Endothelial cell (in vitro differentiated cells): ENCODE measurements at regions not wholly inside any gene's neighbourhood (a gene's known extent, or its start where the extent isn't known, plus 50 kb on each side); places are given as distances from the start of the nearest gene placed in this dataset.

Source experiments
- DNase-seq: peaks from one replicate; pipeline ENCODE4 v3.0.0; 2021; ENCODE audit warnings: low spot score
- H3K27ac Mint-ChIP-seq: one replicate; pipeline ENCODE4 v1.8.0; 2021; ENCODE audit warnings: mixed read lengths, inconsistent platforms; ENCODE audit not compliant: unreplicated experiment
- H3K27me3 Mint-ChIP-seq: one replicate; pipeline ENCODE4 v1.8.0; 2021; ENCODE audit warnings: mild to moderate bottlenecking, moderate library complexity, mixed read lengths, inconsistent platforms; ENCODE audit not compliant: unreplicated experiment
- H3K36me3 Mint-ChIP-seq: one replicate; pipeline ENCODE4 v1.8.0; 2021; ENCODE audit warnings: mild to moderate bottlenecking, low read depth, mixed read lengths, inconsistent platforms; ENCODE audit not compliant: unreplicated experiment
- H3K4me1 Mint-ChIP-seq: one replicate; pipeline ENCODE4 v1.8.0; 2021; ENCODE audit warnings: mild to moderate bottlenecking, mixed read lengths, inconsistent platforms; ENCODE audit not compliant: unreplicated experiment
- H3K4me3 Mint-ChIP-seq: one replicate; pipeline ENCODE4 v1.8.0; 2021; ENCODE audit warnings: mild to moderate bottlenecking, mixed read lengths, inconsistent platforms; ENCODE audit not compliant: unreplicated experiment
- H3K9me3 Mint-ChIP-seq: one replicate; pipeline ENCODE4 v1.8.0; 2021; ENCODE audit warnings: mixed read lengths, inconsistent platforms; ENCODE audit not compliant: unreplicated experiment
- CTCF ChIP-seq: fragments of 200-600 bp; sonication (generic); IDR thresholded peaks from one replicate; pipeline ENCODE4 v1.5.0; 2021; ENCODE audit warnings: antibody characterized with exemption; ENCODE audit not compliant: unreplicated experiment

DNA sequence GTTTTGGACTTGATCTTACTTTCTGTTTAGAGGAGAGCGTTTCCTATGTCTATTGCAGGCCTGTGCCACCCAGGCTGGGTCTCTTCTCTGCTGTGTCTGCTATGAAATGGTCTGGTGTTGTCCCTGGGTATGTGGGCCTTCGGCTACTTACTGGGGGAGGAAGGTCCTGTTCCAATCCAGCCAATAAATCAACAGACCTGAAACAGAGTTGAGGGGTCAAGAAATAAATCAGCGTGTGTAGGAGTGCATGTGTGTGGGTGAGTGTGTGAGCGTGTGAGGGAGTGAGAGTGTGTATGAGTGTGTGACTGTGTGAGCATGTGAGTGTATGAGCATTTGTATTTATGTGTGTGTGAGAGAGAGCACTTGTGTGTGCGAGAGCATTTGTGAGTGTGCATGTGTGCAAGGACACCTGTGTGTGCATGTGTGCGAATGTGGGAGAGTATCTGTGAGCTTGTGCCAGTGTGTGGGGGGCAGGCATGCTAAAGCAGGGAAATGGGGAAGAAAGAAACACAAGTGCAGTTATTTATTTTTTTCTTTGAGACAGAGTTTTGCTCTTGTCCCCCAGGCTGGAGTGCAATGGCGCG, 86.3 kb upstream of the PMEPA1 start:
- TF ChIP-seq CTCF = no peak
- no peaks in the 10 kb centered on the region for H3K9me3 Mint-ChIP-seq
- no peak overlapping the region for H3K27ac Mint-ChIP-seq
- H3K36me3 Mint-ChIP-seq = no peaks in the 10 kb centered on the region
- peaks cover 16% of the 10 kb centered on the region for H3K4me1 Mint-ChIP-seq
- no peak for DNase-seq
- H3K4me3 Mint-ChIP-seq = no peak overlapping the region
- peaks cover 4% of the 10 kb centered on the region for H3K27me3 Mint-ChIP-seq

DNA sequence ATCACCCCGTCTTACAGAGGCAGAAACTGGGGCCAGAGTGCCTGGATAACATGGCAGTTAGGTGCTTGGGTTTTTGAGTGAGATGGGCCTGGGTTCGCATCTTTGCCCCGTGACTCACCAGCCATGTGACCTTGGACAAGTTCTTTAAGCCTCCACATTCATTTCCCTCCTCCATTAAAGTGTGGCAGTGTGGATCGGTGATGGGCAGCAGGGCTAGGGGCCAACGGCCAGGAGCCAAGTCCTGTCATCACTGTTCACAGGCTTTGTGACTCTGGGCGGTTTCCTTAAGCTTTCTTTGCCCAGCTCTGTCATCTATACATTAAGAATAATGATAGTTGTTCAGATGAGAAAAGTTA, 85.5 kb upstream of the PMEPA1 start:
- H3K4me3 Mint-ChIP-seq = no peak overlapping the region
- H3K4me1 Mint-ChIP-seq = peaks cover 24% of the 10 kb centered on the region
- H3K27ac Mint-ChIP-seq = no peak overlapping the region
- peaks cover under 1% of the 10 kb centered on the region for H3K27me3 Mint-ChIP-seq
- DNase-seq = no peak
- no peak for TF ChIP-seq CTCF
- H3K9me3 Mint-ChIP-seq = no peaks in the 10 kb centered on the region
- H3K36me3 Mint-ChIP-seq = no peaks in the 10 kb centered on the region

DNA sequence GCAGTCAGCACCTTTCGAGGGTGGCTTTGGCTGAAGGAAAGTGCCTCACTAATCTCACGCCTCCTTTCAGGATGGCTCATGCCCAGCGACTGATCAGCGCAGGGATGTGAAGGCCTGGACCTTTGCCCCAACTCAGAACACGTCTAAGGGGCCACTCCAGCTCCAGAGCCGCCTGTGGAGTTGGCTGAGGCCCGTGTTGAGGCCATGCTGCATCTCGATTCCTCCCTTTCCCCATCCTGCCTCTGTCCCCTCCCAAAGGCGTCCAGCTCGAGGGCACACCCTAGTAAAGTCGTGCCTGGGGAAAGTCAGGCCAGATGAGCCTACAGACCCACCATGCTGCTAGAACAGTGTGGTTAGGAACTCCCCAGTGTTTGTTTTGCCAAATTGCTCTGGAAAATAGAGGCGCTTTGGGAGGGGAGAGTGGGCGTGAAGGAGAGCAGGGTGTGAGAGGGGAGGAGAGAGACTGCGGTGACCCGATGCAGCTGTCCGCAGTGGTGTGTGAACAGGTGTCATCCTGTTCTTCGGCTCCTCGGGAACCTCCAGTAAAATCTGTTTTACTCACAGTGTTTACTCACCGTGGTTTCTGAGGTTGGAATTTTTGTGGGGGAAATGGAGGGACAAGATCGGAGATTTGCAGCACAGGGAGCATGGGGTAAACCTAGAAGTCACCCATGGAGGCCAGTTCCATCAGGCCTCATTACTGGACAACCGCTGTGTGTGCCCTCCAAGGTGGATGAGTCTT, 85.0 kb upstream of the PMEPA1 start:
- Mint-ChIP-seq H3K27ac (no peak overlapping the region), H3K4me3 (no peak overlapping the region), H3K9me3 (no peaks in the 10 kb centered on the region), H3K27me3 (no peaks in the 10 kb centered on the region), H3K4me1 (peaks cover 27% of the 10 kb centered on the region), H3K36me3 (no peaks in the 10 kb centered on the region)
- no peak for TF ChIP-seq CTCF
- DNase-seq = no peak

- H3K27me3 Mint-ChIP-seq = no peaks in the 10 kb centered on the region
Measured at GRCh38 chr20:57794036-57794435, 84.2 kb upstream of the PMEPA1 start.

More at GRCh38 chr20:57794036-57794435, 84.2 kb upstream of the PMEPA1 start:
- no peak for DNase-seq
- Mint-ChIP-seq H3K27ac (no peak overlapping the region), H3K4me3 (no peak overlapping the region), H3K4me1 (peaks cover 27% of the 10 kb centered on the region), H3K9me3 (no peaks in the 10 kb centered on the region), H3K36me3 (no peaks in the 10 kb centered on the region)
- no peak for TF ChIP-seq CTCF
